ENCODE measurements at regions not wholly inside any gene's neighbourhood (a gene's known extent, or its start where the extent isn't known, plus 50 kb on each side); places are given as distances from the start of the nearest gene placed in this dataset.

GRCh38 chr15:100770661-100771584 lies 108.7 kb upstream of the ALDH1A3 start:
- H3K36me3 ChIP-seq (ENCODE audit: control insufficient read depth, insufficient read depth, low read length): no peaks in the 10 kb centered on the region
- no peak overlapping the region for H2AFZ ChIP-seq (ENCODE audit: low read depth, low read length)
- H3K4me2 ChIP-seq (ENCODE audit: insufficient read depth, low read length): no peak overlapping the region
- H3K9ac ChIP-seq (ENCODE audit: insufficient read depth in 1 of 2, low read depth in 2 of 2, low read length in 2 of 2): no peak overlapping the region
- no peak overlapping the region for H3K27ac ChIP-seq (ENCODE audit: extremely low read depth, low read depth, low read length)
- intact Hi-C loops (cut with micrococcal nuclease): no loop called here
- H3K9me1 ChIP-seq (ENCODE audit: control insufficient read depth, insufficient read depth, low read length): no peaks in the 10 kb centered on the region
- CTCF ChIA-PET (ENCODE audit: low intra/inter-chr PET ratio): no interaction called here
- DNase-seq (ENCODE audit: extremely low read depth in 1 of 4, low spot score in 3 of 4) (no peak), ATAC-seq (no peak), FAIRE-seq (no peak)
- no peaks in the 10 kb centered on the region for H3K79me2 ChIP-seq (ENCODE audit: control insufficient read depth, insufficient read depth, low read length)
- H4K20me1 ChIP-seq (replicated peaks; ENCODE audit: control insufficient read depth, insufficient read depth, low read length): no peaks in the 10 kb centered on the region
- WGBS (ENCODE audit: insufficient coverage, low coverage, missing lambda C conversion rate): under 1% methylated on average over 12 of the region's 12 CpGs
- H3K27me3 ChIP-seq (ENCODE audit: control insufficient read depth in 2 of 2, insufficient read depth in 2 of 2, low read length in 2 of 2): peaks cover 21 to 47% of the 10 kb centered on the region in 2 experiments; a peak in 4 of 5 replicates
- no peaks in the 10 kb centered on the region for H3K9me3 ChIP-seq (replicated peaks; ENCODE audit: control insufficient read depth, insufficient read depth, low read depth, low read length)
- TF ChIP-seq NCOR1 (IDR thresholded peaks at IDR 0.05) (no peak), ZNF217 (CRISPR knock-in tag; IDR thresholded peaks at IDR 0.05) (no peak), ZNF239 (CRISPR knock-in tag; IDR thresholded peaks at IDR 0.05) (no peak), ZNF507 (tag; conservative IDR thresholded peaks at IDR 0.05) (no peak), SMAD2 (IDR thresholded peaks at IDR 0.05; ENCODE audit: low read depth, low read length) (no peak), ZNF583 (CRISPR knock-in tag; IDR thresholded peaks at IDR 0.05) (no peak), ZFP36 (IDR thresholded peaks at IDR 0.05; ENCODE audit: low read depth, low read length, partially characterized antibody) (no peak), ZNF785 (CRISPR knock-in tag; IDR thresholded peaks at IDR 0.05) (no peak), KDM5B (IDR thresholded peaks at IDR 0.05; ENCODE audit: insufficient replicate concordance, low read depth, low read length) (no peak), XRCC3 (IDR thresholded peaks at IDR 0.05) (no peak)
- POLR2A ChIA-PET: no interaction called here
- BruUV-seq (replicated peaks): no TSS peak
- H3K4me3 ChIP-seq: no peak overlapping the region
- in situ Hi-C loops (cut with MboI): no loop called here
- H3K4me1 ChIP-seq (replicated peaks in 1 of 2; ENCODE audit: control insufficient read depth in 2 of 2, insufficient read depth in 2 of 2, low read length in 2 of 2): no peaks in the 10 kb centered on the region; a peak in 1 of 5 replicates

All from K562 (cell line).